ENCODE measurements at regions not wholly inside any gene's neighbourhood (a gene's known extent, or its start where the extent isn't known, plus 50 kb on each side); places are given as distances from the start of the nearest gene placed in this dataset.

DNA sequence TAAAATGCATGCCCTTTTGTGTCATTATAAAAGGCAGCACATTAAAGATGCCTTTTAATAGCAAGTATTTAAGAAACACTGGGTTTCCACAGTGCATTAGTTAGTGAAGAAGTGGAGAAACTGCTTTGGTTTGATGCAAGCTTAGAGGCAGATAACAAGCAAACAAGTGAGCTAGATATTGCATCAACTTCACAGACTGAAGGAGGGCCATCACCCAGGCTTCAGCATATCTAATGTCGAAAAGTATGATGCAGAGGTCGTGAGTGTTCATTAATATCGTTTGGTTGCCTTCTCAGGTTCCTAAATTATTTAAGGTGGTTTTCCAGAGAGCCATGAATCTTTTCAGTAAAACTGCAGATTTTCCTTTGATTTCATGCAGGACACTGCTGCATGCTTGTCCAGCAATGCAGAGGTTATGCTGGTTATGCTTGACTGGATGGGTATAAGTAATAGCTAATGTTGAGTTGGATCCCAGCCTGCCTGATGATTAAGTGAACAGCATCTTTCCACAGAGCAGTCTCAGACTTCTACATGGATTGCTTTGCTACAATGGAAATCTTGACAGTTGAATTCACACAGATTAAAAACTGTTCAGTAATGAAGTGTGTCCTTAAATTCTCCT lies 69.7 kb upstream of the IPO9 start:
- peak; percentile 64 for ATAC-seq
- TF ChIP-seq ZNF70 (CRISPR knock-in tag; IDR thresholded peaks at IDR 0.05) (no peak), PPARA (CRISPR knock-in tag; IDR thresholded peaks at IDR 0.05; ENCODE audit: borderline replicate concordance) (no peak), ZFP30 (CRISPR knock-in tag; IDR thresholded peaks at IDR 0.05) (no peak), ISL1 (CRISPR knock-in tag; IDR thresholded peaks at IDR 0.05) (no peak), TCF4 (CRISPR knock-in tag; IDR thresholded peaks at IDR 0.05; ENCODE audit: borderline replicate concordance) (no peak), ZNF565 (CRISPR knock-in tag; conservative IDR thresholded peaks at IDR 0.05; ENCODE audit: low read depth) (no peak), SNAI2 (CRISPR knock-in tag; IDR thresholded peaks at IDR 0.05) (no peak), RARB (CRISPR knock-in tag; IDR thresholded peaks at IDR 0.05) (no peak), ARNTL (CRISPR knock-in tag; IDR thresholded peaks at IDR 0.05; ENCODE audit: borderline replicate concordance, low read depth) (no peak)
- TF ChIP-seq, protein P1, sequence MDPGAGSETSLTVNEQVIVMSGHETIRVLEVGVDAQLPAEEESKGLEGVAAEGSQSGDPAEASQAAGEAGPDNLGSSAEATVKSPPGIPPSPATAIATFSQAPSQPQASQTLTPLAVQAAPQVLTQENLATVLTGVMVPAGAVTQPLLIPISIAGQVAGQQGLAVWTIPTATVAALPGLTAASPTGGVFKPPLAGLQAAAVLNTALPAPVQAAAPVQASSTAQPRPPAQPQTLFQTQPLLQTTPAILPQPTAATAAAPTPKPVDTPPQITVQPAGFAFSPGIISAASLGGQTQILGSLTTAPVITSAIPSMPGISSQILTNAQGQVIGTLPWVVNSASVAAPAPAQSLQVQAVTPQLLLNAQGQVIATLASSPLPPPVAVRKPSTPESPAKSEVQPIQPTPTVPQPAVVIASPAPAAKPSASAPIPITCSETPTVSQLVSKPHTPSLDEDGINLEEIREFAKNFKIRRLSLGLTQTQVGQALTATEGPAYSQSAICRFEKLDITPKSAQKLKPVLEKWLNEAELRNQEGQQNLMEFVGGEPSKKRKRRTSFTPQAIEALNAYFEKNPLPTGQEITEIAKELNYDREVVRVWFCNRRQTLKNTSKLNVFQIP (CRISPR knock-in tag; IDR thresholded peaks at IDR 0.05; ENCODE audit: borderline replicate concordance, low read depth): no peak
- TF ChIP-seq, protein P2, sequence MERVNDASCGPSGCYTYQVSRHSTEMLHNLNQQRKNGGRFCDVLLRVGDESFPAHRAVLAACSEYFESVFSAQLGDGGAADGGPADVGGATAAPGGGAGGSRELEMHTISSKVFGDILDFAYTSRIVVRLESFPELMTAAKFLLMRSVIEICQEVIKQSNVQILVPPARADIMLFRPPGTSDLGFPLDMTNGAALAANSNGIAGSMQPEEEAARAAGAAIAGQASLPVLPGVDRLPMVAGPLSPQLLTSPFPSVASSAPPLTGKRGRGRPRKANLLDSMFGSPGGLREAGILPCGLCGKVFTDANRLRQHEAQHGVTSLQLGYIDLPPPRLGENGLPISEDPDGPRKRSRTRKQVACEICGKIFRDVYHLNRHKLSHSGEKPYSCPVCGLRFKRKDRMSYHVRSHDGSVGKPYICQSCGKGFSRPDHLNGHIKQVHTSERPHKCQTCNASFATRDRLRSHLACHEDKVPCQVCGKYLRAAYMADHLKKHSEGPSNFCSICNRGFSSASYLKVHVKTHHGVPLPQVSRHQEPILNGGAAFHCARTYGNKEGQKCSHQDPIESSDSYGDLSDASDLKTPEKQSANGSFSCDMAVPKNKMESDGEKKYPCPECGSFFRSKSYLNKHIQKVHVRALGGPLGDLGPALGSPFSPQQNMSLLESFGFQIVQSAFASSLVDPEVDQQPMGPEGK (CRISPR knock-in tag; IDR thresholded peaks at IDR 0.05; ENCODE audit: borderline replicate concordance): no peak
- TF ChIP-seq, protein P3, sequence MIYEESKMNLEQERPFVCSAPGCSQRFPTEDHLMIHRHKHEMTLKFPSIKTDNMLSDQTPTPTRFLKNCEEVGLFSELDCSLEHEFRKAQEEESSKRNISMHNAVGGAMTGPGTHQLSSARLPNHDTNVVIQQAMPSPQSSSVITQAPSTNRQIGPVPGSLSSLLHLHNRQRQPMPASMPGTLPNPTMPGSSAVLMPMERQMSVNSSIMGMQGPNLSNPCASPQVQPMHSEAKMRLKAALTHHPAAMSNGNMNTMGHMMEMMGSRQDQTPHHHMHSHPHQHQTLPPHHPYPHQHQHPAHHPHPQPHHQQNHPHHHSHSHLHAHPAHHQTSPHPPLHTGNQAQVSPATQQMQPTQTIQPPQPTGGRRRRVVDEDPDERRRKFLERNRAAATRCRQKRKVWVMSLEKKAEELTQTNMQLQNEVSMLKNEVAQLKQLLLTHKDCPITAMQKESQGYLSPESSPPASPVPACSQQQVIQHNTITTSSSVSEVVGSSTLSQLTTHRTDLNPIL (CRISPR knock-in tag; IDR thresholded peaks at IDR 0.05; ENCODE audit: low read depth): no peak
- TF ChIP-seq, protein P4, sequence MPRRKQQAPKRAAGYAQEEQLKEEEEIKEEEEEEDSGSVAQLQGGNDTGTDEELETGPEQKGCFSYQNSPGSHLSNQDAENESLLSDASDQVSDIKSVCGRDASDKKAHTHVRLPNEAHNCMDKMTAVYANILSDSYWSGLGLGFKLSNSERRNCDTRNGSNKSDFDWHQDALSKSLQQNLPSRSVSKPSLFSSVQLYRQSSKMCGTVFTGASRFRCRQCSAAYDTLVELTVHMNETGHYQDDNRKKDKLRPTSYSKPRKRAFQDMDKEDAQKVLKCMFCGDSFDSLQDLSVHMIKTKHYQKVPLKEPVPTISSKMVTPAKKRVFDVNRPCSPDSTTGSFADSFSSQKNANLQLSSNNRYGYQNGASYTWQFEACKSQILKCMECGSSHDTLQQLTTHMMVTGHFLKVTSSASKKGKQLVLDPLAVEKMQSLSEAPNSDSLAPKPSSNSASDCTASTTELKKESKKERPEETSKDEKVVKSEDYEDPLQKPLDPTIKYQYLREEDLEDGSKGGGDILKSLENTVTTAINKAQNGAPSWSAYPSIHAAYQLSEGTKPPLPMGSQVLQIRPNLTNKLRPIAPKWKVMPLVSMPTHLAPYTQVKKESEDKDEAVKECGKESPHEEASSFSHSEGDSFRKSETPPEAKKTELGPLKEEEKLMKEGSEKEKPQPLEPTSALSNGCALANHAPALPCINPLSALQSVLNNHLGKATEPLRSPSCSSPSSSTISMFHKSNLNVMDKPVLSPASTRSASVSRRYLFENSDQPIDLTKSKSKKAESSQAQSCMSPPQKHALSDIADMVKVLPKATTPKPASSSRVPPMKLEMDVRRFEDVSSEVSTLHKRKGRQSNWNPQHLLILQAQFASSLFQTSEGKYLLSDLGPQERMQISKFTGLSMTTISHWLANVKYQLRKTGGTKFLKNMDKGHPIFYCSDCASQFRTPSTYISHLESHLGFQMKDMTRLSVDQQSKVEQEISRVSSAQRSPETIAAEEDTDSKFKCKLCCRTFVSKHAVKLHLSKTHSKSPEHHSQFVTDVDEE (CRISPR knock-in tag; IDR thresholded peaks at IDR 0.05): no peak

DNA sequence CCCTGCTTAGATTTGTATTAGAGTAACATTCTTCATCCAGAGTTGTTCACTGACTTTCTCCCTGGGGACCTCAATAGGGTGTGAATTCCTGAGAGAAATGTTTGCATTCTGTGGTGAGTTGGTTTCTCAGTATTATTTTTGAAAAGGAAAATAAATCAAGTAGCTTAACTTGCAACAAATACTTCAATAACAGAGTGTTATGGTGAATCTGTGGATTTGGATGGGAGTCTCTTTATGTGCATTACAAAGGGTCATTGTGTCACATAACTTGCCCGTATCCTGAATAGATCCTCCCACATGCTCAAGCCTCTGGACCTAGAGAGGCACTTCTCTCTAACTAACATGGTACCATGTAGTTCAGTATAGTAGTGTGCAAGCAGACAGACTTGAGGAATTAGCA lies 68.4 kb upstream of the IPO9 start:
- TF ChIP-seq TCF4 (CRISPR knock-in tag; IDR thresholded peaks at IDR 0.05; ENCODE audit: borderline replicate concordance): no peak
- no peak for ATAC-seq

DNA sequence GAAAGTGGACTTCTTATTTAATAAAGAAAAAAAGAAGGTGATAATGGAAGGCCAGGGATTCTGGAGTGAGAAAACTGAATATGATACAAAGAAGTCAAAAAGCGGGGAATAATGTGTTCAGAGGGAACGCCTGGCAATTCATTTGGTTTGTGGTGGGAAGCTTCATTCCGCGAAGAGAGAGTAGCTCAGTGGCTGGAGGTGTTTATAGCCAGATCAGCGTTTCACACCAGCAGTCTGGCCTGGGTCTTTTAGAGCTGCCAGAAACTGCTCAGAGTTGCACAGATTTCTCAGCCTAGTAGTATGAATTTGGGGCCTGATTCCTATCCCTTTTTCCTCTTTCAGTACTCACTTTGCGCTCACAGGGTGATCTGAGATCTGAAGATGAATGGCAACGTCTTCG lies 67.8 kb upstream of the IPO9 start:
- ATAC-seq: no peak
- TF ChIP-seq GLIS3 (CRISPR knock-in tag; IDR thresholded peaks at IDR 0.05): no peak
- no peak for TF ChIP-seq ARNTL (CRISPR knock-in tag; IDR thresholded peaks at IDR 0.05; ENCODE audit: borderline replicate concordance, low read depth)
- TF ChIP-seq, protein P1 (CRISPR knock-in tag; IDR thresholded peaks at IDR 0.05; ENCODE audit: borderline replicate concordance, low read depth): no peak
- no peak for TF ChIP-seq ZNF70 (CRISPR knock-in tag; IDR thresholded peaks at IDR 0.05)
- TF ChIP-seq TCF4 (CRISPR knock-in tag; IDR thresholded peaks at IDR 0.05; ENCODE audit: borderline replicate concordance): no peak
- no peak for TF ChIP-seq OSR1 (CRISPR knock-in tag; IDR thresholded peaks at IDR 0.05)
- TF ChIP-seq, protein P4 (CRISPR knock-in tag; IDR thresholded peaks at IDR 0.05): no peak
- TF ChIP-seq ESRRG (CRISPR knock-in tag; IDR thresholded peaks at IDR 0.05): no peak
- TF ChIP-seq ZNF565 (CRISPR knock-in tag; conservative IDR thresholded peaks at IDR 0.05; ENCODE audit: low read depth): no peak
- TF ChIP-seq SNAI2 (CRISPR knock-in tag; IDR thresholded peaks at IDR 0.05): no peak
- no peak for TF ChIP-seq ZFP30 (CRISPR knock-in tag; IDR thresholded peaks at IDR 0.05)
- TF ChIP-seq ZFP3 (CRISPR knock-in tag; IDR thresholded peaks at IDR 0.05): no peak
- no peak for TF ChIP-seq TOX (CRISPR knock-in tag; IDR thresholded peaks at IDR 0.05; ENCODE audit: borderline replicate concordance)
- TF ChIP-seq CSDC2 (CRISPR knock-in tag; IDR thresholded peaks at IDR 0.05): no peak
- TF ChIP-seq, protein P5, sequence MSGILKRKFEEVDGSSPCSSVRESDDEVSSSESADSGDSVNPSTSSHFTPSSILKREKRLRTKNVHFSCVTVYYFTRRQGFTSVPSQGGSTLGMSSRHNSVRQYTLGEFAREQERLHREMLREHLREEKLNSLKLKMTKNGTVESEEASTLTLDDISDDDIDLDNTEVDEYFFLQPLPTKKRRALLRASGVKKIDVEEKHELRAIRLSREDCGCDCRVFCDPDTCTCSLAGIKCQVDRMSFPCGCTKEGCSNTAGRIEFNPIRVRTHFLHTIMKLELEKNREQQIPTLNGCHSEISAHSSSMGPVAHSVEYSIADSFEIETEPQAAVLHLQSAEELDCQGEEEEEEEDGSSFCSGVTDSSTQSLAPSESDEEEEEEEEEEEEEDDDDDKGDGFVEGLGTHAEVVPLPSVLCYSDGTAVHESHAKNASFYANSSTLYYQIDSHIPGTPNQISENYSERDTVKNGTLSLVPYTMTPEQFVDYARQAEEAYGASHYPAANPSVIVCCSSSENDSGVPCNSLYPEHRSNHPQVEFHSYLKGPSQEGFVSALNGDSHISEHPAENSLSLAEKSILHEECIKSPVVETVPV (CRISPR knock-in tag; IDR thresholded peaks at IDR 0.05): no peak
- no peak for TF ChIP-seq PPARA (CRISPR knock-in tag; IDR thresholded peaks at IDR 0.05; ENCODE audit: borderline replicate concordance)
- no peak for TF ChIP-seq ISL1 (CRISPR knock-in tag; IDR thresholded peaks at IDR 0.05)
- TF ChIP-seq ZNF8 (CRISPR knock-in tag; IDR thresholded peaks at IDR 0.05): no peak
